ENCODE measurements at regions not wholly inside any gene's neighbourhood (a gene's known extent, or its start where the extent isn't known, plus 50 kb on each side); places are given as distances from the start of the nearest gene placed in this dataset.

GRCh38 chr22:44613196-44613595 lies 88.8 kb upstream of the PRR5 start:
- DNase-seq (ENCODE audit: low read depth) = no peak

GRCh38 chr22:44611880-44612496 lies 90.0 kb upstream of the PRR5 start:
- DNase-seq (ENCODE audit: low read depth) = no peak

- DNase-seq (ENCODE audit: low read depth) = no peak
Measured at GRCh38 chr22:44610071-44610470, 91.9 kb upstream of the PRR5 start.

- no peak for DNase-seq (ENCODE audit: low read depth)
Measured at GRCh38 chr22:44609400-44609988, 92.5 kb upstream of the PRR5 start.

- no peak for DNase-seq (ENCODE audit: low read depth)
Measured at GRCh38 chr22:44608597-44609399, 93.2 kb upstream of the PRR5 start.

- no peak for DNase-seq (ENCODE audit: low read depth)
Measured at GRCh38 chr22:44606126-44606525, 95.9 kb upstream of the PRR5 start.

GRCh38 chr22:44605486-44605885 lies 96.5 kb upstream of the PRR5 start:
- no peak for DNase-seq (ENCODE audit: low read depth)

- DNase-seq (ENCODE audit: low read depth) = no peak
Measured at GRCh38 chr22:44604991-44605390, 97.0 kb upstream of the PRR5 start.

GRCh38 chr22:44604455-44604854 lies 97.5 kb upstream of the PRR5 start:
- DNase-seq (ENCODE audit: low read depth) = no peak

- DNase-seq (ENCODE audit: low read depth) = no peak
Measured at GRCh38 chr22:44603767-44604166, 98.2 kb upstream of the PRR5 start.

- DNase-seq (ENCODE audit: low read depth) = no peak
Measured at GRCh38 chr22:44601725-44602124, 100.3 kb upstream of the PRR5 start.

GRCh38 chr22:44601189-44601588 lies 100.8 kb upstream of the PRR5 start:
- DNase-seq (ENCODE audit: low read depth) = no peak

- DNase-seq (ENCODE audit: low read depth) = no peak
Measured at GRCh38 chr22:44600207-44600785, 101.7 kb upstream of the PRR5 start.

GRCh38 chr22:44599500-44600140 lies 101.6 kb upstream of the RTL6 start:
- DNase-seq (ENCODE audit: low read depth) = no peak

GRCh38 chr22:44599084-44599483 lies 101.1 kb upstream of the RTL6 start:
- DNase-seq (ENCODE audit: low read depth) = no peak

- DNase-seq (ENCODE audit: low read depth) = no peak
Measured at GRCh38 chr22:44597616-44598015, 99.6 kb upstream of the RTL6 start.

GRCh38 chr22:44596396-44597125 lies 98.5 kb upstream of the RTL6 start:
- no peak for DNase-seq (ENCODE audit: low read depth)

GRCh38 chr22:44595841-44596341 lies 97.9 kb upstream of the RTL6 start:
- no peak for DNase-seq (ENCODE audit: low read depth)

- no peak for DNase-seq (ENCODE audit: low read depth)
Measured at GRCh38 chr22:44594951-44595350, 96.9 kb upstream of the RTL6 start.

GRCh38 chr22:44592824-44593148 lies 94.8 kb upstream of the RTL6 start:
- DNase-seq (ENCODE audit: low read depth) = no peak

- DNase-seq (ENCODE audit: low read depth) = no peak
Measured at GRCh38 chr22:44592126-44592823, 94.2 kb upstream of the RTL6 start.
